GM13976 (cell line): ENCODE measurements at regions not wholly inside any gene's neighbourhood (a gene's known extent, or its start where the extent isn't known, plus 50 kb on each side); places are given as distances from the start of the nearest gene placed in this dataset.
"Not testable (repeated sequence)": the region's sequence is repeated elsewhere in the genome, so short reads cannot be mapped to it uniquely, and the experiment has no call there.

Experiments used
- DNase-seq: peaks from one replicate; pipeline ENCODE4 v3.0.0; 2012; ENCODE audit warnings: low spot score
- CTCF ChIP-seq: IDR thresholded peaks from 2 replicates; pipeline ENCODE4 v1.5.1; 2012; ENCODE audit warnings: borderline replicate concordance, mild to moderate bottlenecking; ENCODE audit not compliant: insufficient read depth; ENCODE audit errors: extremely low read depth, missing control alignments, control extremely low read depth
- in situ Hi-C: fragments of 300-500 bp; cut with MboI; formaldehyde crosslinking; loops from one replicate; pipeline ENCODE4 v1.12.0; 2022; ENCODE audit warnings: low sequenced_read_pairs, mixed read lengths, inconsistent platforms; ENCODE audit not compliant: unreplicated experiment

DNA sequence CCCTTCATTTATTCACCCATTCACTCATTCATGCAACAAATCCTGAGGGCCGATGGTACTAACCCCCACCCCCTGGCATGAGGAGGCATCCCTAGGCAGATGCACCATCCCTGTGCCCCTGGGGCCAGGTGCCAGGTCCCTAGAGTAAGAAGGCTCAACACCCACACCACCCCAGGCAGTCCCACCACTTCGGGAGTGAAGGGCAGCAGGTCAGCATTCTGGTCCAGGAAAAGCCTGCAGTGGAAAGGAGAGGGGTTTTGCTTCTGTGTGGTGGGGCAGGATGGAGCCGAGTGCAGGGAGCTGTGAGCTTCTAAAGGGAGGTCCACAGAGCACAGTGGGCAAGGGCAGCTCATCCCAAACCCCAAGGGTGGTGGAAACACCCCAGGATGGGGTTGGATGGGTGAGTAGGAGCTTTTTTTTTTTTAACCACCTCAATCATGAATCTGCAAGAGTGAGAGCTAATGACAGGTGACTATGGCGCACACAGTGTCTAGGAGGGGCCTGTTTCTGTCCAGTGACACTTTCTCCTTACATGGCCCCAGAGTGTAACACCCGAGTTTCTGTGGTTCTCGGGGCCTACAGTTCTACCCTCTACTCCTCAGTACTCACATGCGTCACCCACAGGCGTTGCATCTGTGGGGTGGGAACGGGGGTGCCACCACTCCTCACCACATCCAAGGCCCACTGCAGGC, 414.3 kb downstream of the TMEM121 start:
- no peak for TF ChIP-seq CTCF
- no peak for DNase-seq
- in situ Hi-C loops, result loop anchor here (10.0 kb wide), 1 partner anchor 266 kb away; no protein-coding TSS in a partner anchor

GRCh38 chr14:105941226-105942166, 415.1 kb downstream of the TMEM121 start:
- in situ Hi-C loops, result loop anchor here (10.0 kb wide), 1 partner anchor 267 kb away; no protein-coding TSS in a partner anchor

DNA sequence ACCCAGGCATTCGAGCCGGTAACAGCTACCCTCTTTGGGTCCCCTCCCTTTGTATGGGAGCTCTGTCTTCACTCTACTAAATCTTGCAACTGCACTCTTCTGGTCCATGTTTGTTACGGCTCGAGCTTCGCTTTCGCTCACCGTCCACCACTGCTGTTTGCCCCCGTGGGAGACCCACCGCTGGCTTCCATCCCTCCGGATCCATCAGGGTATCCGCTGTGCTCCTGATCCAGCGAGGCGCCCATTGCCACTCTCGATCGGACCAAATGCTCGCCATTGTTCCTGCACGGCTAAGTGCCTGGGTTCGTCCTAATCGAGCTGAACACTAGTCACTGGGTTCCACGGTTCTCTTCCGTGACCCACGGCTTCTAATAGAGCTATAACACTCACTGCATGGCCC, 416.3 kb downstream of the TMEM121 start:
- DNase-seq, result not testable (repeated sequence)
- in situ Hi-C loops, result loop anchor here (10.0 kb wide), 1 partner anchor 268 kb away; no protein-coding TSS in a partner anchor

More at GRCh38 chr14:105941226-105942166, 415.1 kb downstream of the TMEM121 start:
- DNase-seq, result no peak
- no peak for TF ChIP-seq CTCF

- TF ChIP-seq CTCF, result no peak
- no peak for DNase-seq
- in situ Hi-C loops, result loop anchor here (10.0 kb wide), 1 partner anchor 269 kb away; no protein-coding TSS in a partner anchor
These were observed 417.7 kb downstream of the TMEM121 start for GRCh38 chr14:105943973-105944602.

- in situ Hi-C loops, result loop anchor here (10.0 kb wide), 1 partner anchor 270 kb away; no protein-coding TSS in a partner anchor
- DNase-seq, result peak; percentile 76
- peak; percentile 74 for TF ChIP-seq CTCF
These were observed 418.5 kb downstream of the TMEM121 start for GRCh38 chr14:105944632-105945610.

DNA sequence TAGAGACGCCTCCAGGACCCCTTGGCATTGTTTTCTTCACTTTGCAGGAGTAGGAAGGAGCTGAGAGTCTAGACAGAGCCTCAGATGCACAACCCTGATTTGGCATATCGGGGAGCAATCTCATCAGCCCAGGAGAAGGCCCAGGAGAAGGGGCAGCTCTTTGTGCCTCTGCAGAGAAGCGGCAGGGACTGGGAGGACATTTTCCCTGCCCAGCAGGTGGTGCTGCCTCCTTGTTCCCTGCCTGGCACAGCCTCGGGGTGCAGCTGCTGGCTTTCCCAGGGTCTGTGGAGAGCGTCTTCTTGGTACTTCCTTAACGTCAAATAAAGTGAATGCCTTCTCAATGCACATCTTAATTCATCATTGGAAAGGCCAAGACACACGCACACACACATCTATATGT, 419.5 kb downstream of the TMEM121 start:
- no peak for TF ChIP-seq CTCF
- DNase-seq, result no peak
- in situ Hi-C loops, result loop anchor here (10.0 kb wide), 1 partner anchor 271 kb away; no protein-coding TSS in a partner anchor
